ENCODE measurements at regions not wholly inside any gene's neighbourhood (a gene's known extent, or its start where the extent isn't known, plus 50 kb on each side); places are given as distances from the start of the nearest gene placed in this dataset.

GRCh38 chr5:2307631-2308030 is 424.9 kb upstream of the IRX4 start:
- no peak overlapping the region for H3K4me3 ChIP-seq
- ATAC-seq (no peak), DNase-seq (ENCODE audit: low spot score) (no peak)
- Mint-ChIP-seq H3K36me3 (ENCODE audit: low read depth) (no peaks in the 10 kb centered on the region), H3K27me3 (ENCODE audit: insufficient read depth, low read depth, poor library complexity) (peaks cover 9% of the 10 kb centered on the region), H3K27ac (no peak overlapping the region), H3K4me1 (peaks cover 24% of the 10 kb centered on the region), H3K4me3 (no peak overlapping the region), H3K9me3 (no peaks in the 10 kb centered on the region)
- H3K9me2 ChIP-seq (ENCODE audit: insufficient read depth): peaks cover 5% of the 10 kb centered on the region; the same call in 1 of the 2 replicates
- no peak overlapping the region for H2AFZ ChIP-seq
- no peak overlapping the region for H3K27ac ChIP-seq (ENCODE audit: low read depth)
- H3K36me3 ChIP-seq (ENCODE audit: insufficient read depth): no peaks in the 10 kb centered on the region
- H3K27me3 ChIP-seq (ENCODE audit: insufficient read depth): no peaks in the 10 kb centered on the region
- no peaks in the 10 kb centered on the region for H3K4me1 ChIP-seq (ENCODE audit: insufficient read depth)
- no peak overlapping the region for H3K4me2 ChIP-seq
- H3K79me2 ChIP-seq (replicated peaks; ENCODE audit: insufficient read depth): no peaks in the 10 kb centered on the region
- no peaks in the 10 kb centered on the region for H4K20me1 ChIP-seq (replicated peaks; ENCODE audit: insufficient read depth)
- TF ChIP-seq EZH2 (IDR thresholded peaks at IDR 0.05; ENCODE audit: low read depth, unreplicated experiment): no peak
- no peak for TF ChIP-seq ZNF331 (CRISPR knock-in tag; IDR thresholded peaks at IDR 0.05; ENCODE audit: low read depth)
- no peak for TF ChIP-seq ZNF114 (CRISPR knock-in tag; IDR thresholded peaks at IDR 0.05)
- TF ChIP-seq, protein P1, sequence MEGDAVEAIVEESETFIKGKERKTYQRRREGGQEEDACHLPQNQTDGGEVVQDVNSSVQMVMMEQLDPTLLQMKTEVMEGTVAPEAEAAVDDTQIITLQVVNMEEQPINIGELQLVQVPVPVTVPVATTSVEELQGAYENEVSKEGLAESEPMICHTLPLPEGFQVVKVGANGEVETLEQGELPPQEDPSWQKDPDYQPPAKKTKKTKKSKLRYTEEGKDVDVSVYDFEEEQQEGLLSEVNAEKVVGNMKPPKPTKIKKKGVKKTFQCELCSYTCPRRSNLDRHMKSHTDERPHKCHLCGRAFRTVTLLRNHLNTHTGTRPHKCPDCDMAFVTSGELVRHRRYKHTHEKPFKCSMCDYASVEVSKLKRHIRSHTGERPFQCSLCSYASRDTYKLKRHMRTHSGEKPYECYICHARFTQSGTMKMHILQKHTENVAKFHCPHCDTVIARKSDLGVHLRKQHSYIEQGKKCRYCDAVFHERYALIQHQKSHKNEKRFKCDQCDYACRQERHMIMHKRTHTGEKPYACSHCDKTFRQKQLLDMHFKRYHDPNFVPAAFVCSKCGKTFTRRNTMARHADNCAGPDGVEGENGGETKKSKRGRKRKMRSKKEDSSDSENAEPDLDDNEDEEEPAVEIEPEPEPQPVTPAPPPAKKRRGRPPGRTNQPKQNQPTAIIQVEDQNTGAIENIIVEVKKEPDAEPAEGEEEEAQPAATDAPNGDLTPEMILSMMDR (conservative IDR thresholded peaks at IDR 0.05; ENCODE audit: low read depth in 2 of 2): no peak
- no peak for TF ChIP-seq JUNB (IDR thresholded peaks at IDR 0.05; ENCODE audit: unreplicated experiment)
- no peak for TF ChIP-seq POLR2AphosphoS5 (IDR thresholded peaks at IDR 0.05; ENCODE audit: low read depth)
- TF ChIP-seq, protein P2, sequence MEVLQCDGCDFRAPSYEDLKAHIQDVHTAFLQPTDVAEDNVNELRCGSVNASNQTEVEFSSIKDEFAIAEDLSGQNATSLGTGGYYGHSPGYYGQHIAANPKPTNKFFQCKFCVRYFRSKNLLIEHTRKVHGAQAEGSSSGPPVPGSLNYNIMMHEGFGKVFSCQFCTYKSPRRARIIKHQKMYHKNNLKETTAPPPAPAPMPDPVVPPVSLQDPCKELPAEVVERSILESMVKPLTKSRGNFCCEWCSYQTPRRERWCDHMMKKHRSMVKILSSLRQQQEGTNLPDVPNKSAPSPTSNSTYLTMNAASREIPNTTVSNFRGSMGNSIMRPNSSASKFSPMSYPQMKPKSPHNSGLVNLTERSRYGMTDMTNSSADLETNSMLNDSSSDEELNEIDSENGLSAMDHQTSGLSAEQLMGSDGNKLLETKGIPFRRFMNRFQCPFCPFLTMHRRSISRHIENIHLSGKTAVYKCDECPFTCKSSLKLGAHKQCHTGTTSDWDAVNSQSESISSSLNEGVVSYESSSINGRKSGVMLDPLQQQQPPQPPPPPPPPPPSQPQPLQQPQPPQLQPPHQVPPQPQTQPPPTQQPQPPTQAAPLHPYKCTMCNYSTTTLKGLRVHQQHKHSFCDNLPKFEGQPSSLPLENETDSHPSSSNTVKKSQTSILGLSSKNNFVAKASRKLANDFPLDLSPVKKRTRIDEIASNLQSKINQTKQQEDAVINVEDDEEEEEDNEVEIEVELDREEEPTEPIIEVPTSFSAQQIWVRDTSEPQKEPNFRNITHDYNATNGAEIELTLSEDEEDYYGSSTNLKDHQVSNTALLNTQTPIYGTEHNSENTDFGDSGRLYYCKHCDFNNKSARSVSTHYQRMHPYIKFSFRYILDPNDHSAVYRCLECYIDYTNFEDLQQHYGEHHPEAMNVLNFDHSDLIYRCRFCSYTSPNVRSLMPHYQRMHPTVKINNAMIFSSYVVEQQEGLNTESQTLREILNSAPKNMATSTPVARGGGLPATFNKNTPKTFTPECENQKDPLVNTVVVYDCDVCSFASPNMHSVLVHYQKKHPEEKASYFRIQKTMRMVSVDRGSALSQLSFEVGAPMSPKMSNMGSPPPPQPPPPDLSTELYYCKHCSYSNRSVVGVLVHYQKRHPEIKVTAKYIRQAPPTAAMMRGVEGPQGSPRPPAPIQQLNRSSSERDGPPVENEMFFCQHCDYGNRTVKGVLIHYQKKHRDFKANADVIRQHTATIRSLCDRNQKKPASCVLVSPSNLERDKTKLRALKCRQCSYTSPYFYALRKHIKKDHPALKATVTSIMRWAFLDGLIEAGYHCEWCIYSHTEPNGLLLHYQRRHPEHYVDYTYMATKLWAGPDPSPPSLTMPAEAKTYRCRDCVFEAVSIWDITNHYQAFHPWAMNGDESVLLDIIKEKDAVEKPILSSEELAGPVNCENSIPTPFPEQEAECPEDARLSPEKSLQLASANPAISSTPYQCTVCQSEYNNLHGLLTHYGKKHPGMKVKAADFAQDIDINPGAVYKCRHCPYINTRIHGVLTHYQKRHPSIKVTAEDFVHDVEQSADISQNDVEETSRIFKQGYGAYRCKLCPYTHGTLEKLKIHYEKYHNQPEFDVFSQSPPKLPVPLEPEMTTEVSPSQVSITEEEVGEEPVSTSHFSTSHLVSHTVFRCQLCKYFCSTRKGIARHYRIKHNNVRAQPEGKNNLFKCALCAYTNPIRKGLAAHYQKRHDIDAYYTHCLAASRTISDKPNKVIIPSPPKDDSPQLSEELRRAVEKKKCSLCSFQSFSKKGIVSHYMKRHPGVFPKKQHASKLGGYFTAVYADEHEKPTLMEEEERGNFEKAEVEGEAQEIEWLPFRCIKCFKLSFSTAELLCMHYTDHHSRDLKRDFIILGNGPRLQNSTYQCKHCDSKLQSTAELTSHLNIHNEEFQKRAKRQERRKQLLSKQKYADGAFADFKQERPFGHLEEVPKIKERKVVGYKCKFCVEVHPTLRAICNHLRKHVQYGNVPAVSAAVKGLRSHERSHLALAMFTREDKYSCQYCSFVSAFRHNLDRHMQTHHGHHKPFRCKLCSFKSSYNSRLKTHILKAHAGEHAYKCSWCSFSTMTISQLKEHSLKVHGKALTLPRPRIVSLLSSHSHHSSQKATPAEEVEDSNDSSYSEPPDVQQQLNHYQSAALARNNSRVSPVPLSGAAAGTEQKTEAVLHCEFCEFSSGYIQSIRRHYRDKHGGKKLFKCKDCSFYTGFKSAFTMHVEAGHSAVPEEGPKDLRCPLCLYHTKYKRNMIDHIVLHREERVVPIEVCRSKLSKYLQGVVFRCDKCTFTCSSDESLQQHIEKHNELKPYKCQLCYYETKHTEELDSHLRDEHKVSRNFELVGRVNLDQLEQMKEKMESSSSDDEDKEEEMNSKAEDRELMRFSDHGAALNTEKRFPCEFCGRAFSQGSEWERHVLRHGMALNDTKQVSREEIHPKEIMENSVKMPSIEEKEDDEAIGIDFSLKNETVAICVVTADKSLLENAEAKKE (CRISPR knock-in tag; IDR thresholded peaks at IDR 0.05): no peak
- TF ChIP-seq REST (IDR thresholded peaks at IDR 0.05; ENCODE audit: unreplicated experiment): no peak
- TF ChIP-seq ETS1 (IDR thresholded peaks at IDR 0.05): no peak
- TF ChIP-seq EZH2phosphoT487 (IDR thresholded peaks at IDR 0.05; ENCODE audit: unreplicated experiment): no peak
- no peak for TF ChIP-seq NANOG (IDR thresholded peaks at IDR 0.05; ENCODE audit: borderline replicate concordance)
- no peak for TF ChIP-seq STAT1 (IDR thresholded peaks at IDR 0.05; ENCODE audit: unreplicated experiment)
- no peak for TF ChIP-seq CREB1 (CRISPR knock-in tag; IDR thresholded peaks at IDR 0.05; ENCODE audit: low read depth)
- no peaks in the 10 kb centered on the region for H3F3A ChIP-seq (replicated peaks; ENCODE audit: low read depth)

Measured in GM23338 (cell line).